ENCODE measurements at regions not wholly inside any gene's neighbourhood (a gene's known extent, or its start where the extent isn't known, plus 50 kb on each side); places are given as distances from the start of the nearest gene placed in this dataset.

GRCh38 chr12:4147031-4147481 is 126.5 kb upstream of the CCND2 start:
- no peak for TF ChIP-seq CTCF (conservative IDR thresholded peaks at IDR 0.05)
- no peak overlapping the region for H3K27ac ChIP-seq

GRCh38 chr12:4145990-4146859 is 127.3 kb upstream of the CCND2 start:
- no peak overlapping the region for H3K27ac ChIP-seq
- TF ChIP-seq CTCF (conservative IDR thresholded peaks at IDR 0.05) = no peak

- no peak overlapping the region for H3K27ac ChIP-seq
- no peak for TF ChIP-seq CTCF (conservative IDR thresholded peaks at IDR 0.05)
Measured at GRCh38 chr12:4144676-4145075, 128.9 kb upstream of the CCND2 start.

GRCh38 chr12:4143896-4144295 is 129.7 kb upstream of the CCND2 start:
- no peak overlapping the region for H3K27ac ChIP-seq
- peak; percentile 63 for TF ChIP-seq CTCF (conservative IDR thresholded peaks at IDR 0.05)

GRCh38 chr12:4141348-4142270 is 132.0 kb upstream of the CCND2 start:
- no peak for TF ChIP-seq CTCF (conservative IDR thresholded peaks at IDR 0.05)
- H3K27ac ChIP-seq = no peak overlapping the region

GRCh38 chr12:4140581-4141301 is 132.8 kb upstream of the CCND2 start:
- no peak for TF ChIP-seq CTCF (conservative IDR thresholded peaks at IDR 0.05)
- H3K27ac ChIP-seq = no peak overlapping the region
